Duodenal mucosa (tissue), 2 donors: ENCODE measurements at regions not wholly inside any gene's neighbourhood (a gene's known extent, or its start where the extent isn't known, plus 50 kb on each side); places are given as distances from the start of the nearest gene placed in this dataset.

ENCODE experiments used
- H3K27ac ChIP-seq: one replicate; pipeline ENCODE4 v1.7.0; 2013; ENCODE audit warnings: low read depth, low read length
- H3K27me3 ChIP-seq, 2 donors: one replicate each; pipeline ENCODE4 v1.7.0; 2013; ENCODE audit warnings: low read length in 2 of 2, control low read depth in 1 of 2; ENCODE audit not compliant: insufficient read depth in 2 of 2, control insufficient read depth in 1 of 2
- H3K36me3 ChIP-seq, 2 donors: one replicate each; pipeline ENCODE4 v1.7.0; 2013; ENCODE audit warnings: low read length in 2 of 2, control low read depth in 1 of 2; ENCODE audit not compliant: insufficient read depth in 2 of 2, control insufficient read depth in 1 of 2
- H3K4me1 ChIP-seq, 2 donors: one replicate each; pipeline ENCODE4 v1.7.0; 2013; ENCODE audit warnings: low read length in 2 of 2, control low read depth in 1 of 2; ENCODE audit not compliant: insufficient read depth in 2 of 2, control insufficient read depth in 1 of 2
- H3K4me3 ChIP-seq, 2 donors: one replicate each; pipeline ENCODE4 v1.7.0; 2013; ENCODE audit warnings: low read length in 2 of 2, low read depth in 1 of 2
- H3K9ac ChIP-seq, 2 donors: one replicate each; pipeline ENCODE4 v1.7.0; 2013; ENCODE audit warnings: low read length in 2 of 2, low read depth in 1 of 2
- H3K9me3 ChIP-seq, 2 donors: one replicate each; pipeline ENCODE4 v1.7.0; 2013; ENCODE audit warnings: low read length in 2 of 2, control low read depth in 1 of 2; ENCODE audit not compliant: control insufficient read depth in 1 of 2

GRCh38 chr5:152824316-152824715 is 419.2 kb upstream of the NMUR2 start:
- no peaks in the 10 kb centered on the region for H3K27me3 ChIP-seq
- no peak overlapping the region for H3K9ac ChIP-seq
- no peak overlapping the region for H3K27ac ChIP-seq
- H3K36me3 ChIP-seq, result no peaks in the 10 kb centered on the region
- peaks cover 0 to 6% of the 10 kb centered on the region in 2 donors for H3K9me3 ChIP-seq
- H3K4me3 ChIP-seq, result no peak overlapping the region
- no peaks in the 10 kb centered on the region for H3K4me1 ChIP-seq

GRCh38 chr5:152838241-152838786 is 433.2 kb upstream of the NMUR2 start:
- H3K4me3 ChIP-seq, result no peak overlapping the region
- no peaks in the 10 kb centered on the region for H3K4me1 ChIP-seq
- H3K27me3 ChIP-seq, result no peaks in the 10 kb centered on the region
- no peak overlapping the region for H3K9ac ChIP-seq
- H3K27ac ChIP-seq, result no peak overlapping the region
- no peaks in the 10 kb centered on the region for H3K36me3 ChIP-seq
- peaks cover 3 to 18% of the 10 kb centered on the region in 2 donors for H3K9me3 ChIP-seq

- H3K27ac ChIP-seq, result no peak overlapping the region
- H3K9me3 ChIP-seq, result peaks cover 0 to 4% of the 10 kb centered on the region in 2 donors
- no peak overlapping the region for H3K9ac ChIP-seq
- H3K27me3 ChIP-seq, result no peaks in the 10 kb centered on the region
- H3K4me1 ChIP-seq, result no peaks in the 10 kb centered on the region
- no peak overlapping the region for H3K4me3 ChIP-seq
- no peaks in the 10 kb centered on the region for H3K36me3 ChIP-seq
These were observed 439.6 kb upstream of the NMUR2 start for GRCh38 chr5:152844713-152845112.

GRCh38 chr5:152853361-152853760 is 448.3 kb upstream of the NMUR2 start:
- Histone ChIP-seq H3K9me3 (no peaks in the 10 kb centered on the region), H3K36me3 (no peaks in the 10 kb centered on the region), H3K27me3 (no peaks in the 10 kb centered on the region), H3K4me1 (no peaks in the 10 kb centered on the region), H3K9ac (no peak overlapping the region), H3K27ac (no peak overlapping the region), H3K4me3 (no peak overlapping the region)

GRCh38 chr5:152855441-152855840 is 450.4 kb upstream of the NMUR2 start:
- no peaks in the 10 kb centered on the region for H3K36me3 ChIP-seq
- H3K4me3 ChIP-seq, result no peak overlapping the region
- H3K9me3 ChIP-seq, result no peaks in the 10 kb centered on the region
- no peaks in the 10 kb centered on the region for H3K4me1 ChIP-seq
- no peaks in the 10 kb centered on the region for H3K27me3 ChIP-seq
- H3K27ac ChIP-seq, result no peak overlapping the region
- H3K9ac ChIP-seq, result no peak overlapping the region

GRCh38 chr5:152861231-152861630 is 456.2 kb upstream of the NMUR2 start:
- H3K9ac ChIP-seq, result no peak overlapping the region
- no peak overlapping the region for H3K4me3 ChIP-seq
- H3K27ac ChIP-seq, result no peak overlapping the region
- no peaks in the 10 kb centered on the region for H3K27me3 ChIP-seq
- H3K36me3 ChIP-seq, result no peaks in the 10 kb centered on the region
- H3K4me1 ChIP-seq, result no peaks in the 10 kb centered on the region
- H3K9me3 ChIP-seq, result peaks cover 0 to 3% of the 10 kb centered on the region in 2 donors

- no peak overlapping the region for H3K4me3 ChIP-seq
- H3K4me1 ChIP-seq, result no peaks in the 10 kb centered on the region
These were observed 459.4 kb upstream of the NMUR2 start for GRCh38 chr5:152864447-152864846.

GRCh38 chr5:152864991-152865390 is 459.9 kb upstream of the NMUR2 start:
- H3K27ac ChIP-seq, result no peak overlapping the region
- no peak overlapping the region for H3K4me3 ChIP-seq
- H3K4me1 ChIP-seq, result no peaks in the 10 kb centered on the region
- peaks cover 0 to 8% of the 10 kb centered on the region in 2 donors for H3K9me3 ChIP-seq
- no peak overlapping the region for H3K9ac ChIP-seq
- H3K27me3 ChIP-seq, result no peaks in the 10 kb centered on the region
- no peaks in the 10 kb centered on the region for H3K36me3 ChIP-seq

More at GRCh38 chr5:152864447-152864846, 459.4 kb upstream of the NMUR2 start:
- Histone ChIP-seq H3K36me3 (no peaks in the 10 kb centered on the region), H3K9ac (no peak overlapping the region), H3K27ac (no peak overlapping the region), H3K27me3 (no peaks in the 10 kb centered on the region), H3K9me3 (peaks cover 0 to 8% of the 10 kb centered on the region in 2 donors)

GRCh38 chr5:152869971-152870370 is 464.9 kb upstream of the NMUR2 start:
- Histone ChIP-seq H3K9ac (no peak overlapping the region), H3K9me3 (peaks cover 0 to 11% of the 10 kb centered on the region in 2 donors), H3K4me1 (no peaks in the 10 kb centered on the region), H3K27me3 (no peaks in the 10 kb centered on the region), H3K27ac (no peak overlapping the region), H3K36me3 (no peaks in the 10 kb centered on the region), H3K4me3 (no peak overlapping the region)

GRCh38 chr5:152882621-152883020 is 477.5 kb upstream of the NMUR2 start:
- Histone ChIP-seq H3K36me3 (no peaks in the 10 kb centered on the region), H3K9ac (no peak overlapping the region), H3K4me1 (no peaks in the 10 kb centered on the region), H3K27me3 (no peaks in the 10 kb centered on the region), H3K27ac (no peak overlapping the region), H3K9me3 (no peaks in the 10 kb centered on the region), H3K4me3 (no peak overlapping the region)
